GM19455 (cell line): ENCODE measurements at regions not wholly inside any gene's neighbourhood (a gene's known extent, or its start where the extent isn't known, plus 50 kb on each side); places are given as distances from the start of the nearest gene placed in this dataset.

ENCODE experiments used
- ATAC-seq: cut with Tn5 transposase; IDR thresholded peaks from one replicate; pipeline ENCODE4 v1.9.1; 2021; ENCODE audit not compliant: unreplicated experiment

GRCh38 chr22:49534386-49534785, 293.3 kb downstream of the BRD1 start:
- no peak for ATAC-seq

- ATAC-seq = no peak
Observed at GRCh38 chr22:49533886-49534285, 293.8 kb downstream of the BRD1 start.

GRCh38 chr22:49532869-49533802, 294.5 kb downstream of the BRD1 start:
- ATAC-seq = no peak

- ATAC-seq = no peak
Observed at GRCh38 chr22:49531368-49531791, 296.3 kb downstream of the BRD1 start.

- ATAC-seq = no peak
Observed at GRCh38 chr22:49530671-49531367, 296.9 kb downstream of the BRD1 start.

GRCh38 chr22:49528420-49528720, 299.3 kb downstream of the BRD1 start:
- ATAC-seq = no peak

- no peak for ATAC-seq
Observed at GRCh38 chr22:49527611-49528419, 299.9 kb downstream of the BRD1 start.

GRCh38 chr22:49525801-49526535, 301.7 kb downstream of the BRD1 start:
- ATAC-seq = no peak

GRCh38 chr22:49525360-49525759, 302.3 kb downstream of the BRD1 start:
- no peak for ATAC-seq

- ATAC-seq = no peak
Observed at GRCh38 chr22:49524362-49524761, 303.3 kb downstream of the BRD1 start.

- no peak for ATAC-seq
Observed at GRCh38 chr22:49523374-49524008, 304.2 kb downstream of the BRD1 start.

GRCh38 chr22:49522582-49523373, 304.9 kb downstream of the BRD1 start:
- no peak for ATAC-seq

- no peak for ATAC-seq
Observed at GRCh38 chr22:49521787-49522224, 305.9 kb downstream of the BRD1 start.

- no peak for ATAC-seq
Observed at GRCh38 chr22:49519117-49519737, 308.4 kb downstream of the BRD1 start.

- no peak for ATAC-seq
Observed at GRCh38 chr22:49518436-49518970, 309.2 kb downstream of the BRD1 start.

- no peak for ATAC-seq
Observed at GRCh38 chr22:49517667-49518185, 309.9 kb downstream of the BRD1 start.

- ATAC-seq = no peak
Observed at GRCh38 chr22:49517211-49517610, 310.5 kb downstream of the BRD1 start.

GRCh38 chr22:49515475-49515874, 312.2 kb downstream of the BRD1 start:
- no peak for ATAC-seq

GRCh38 chr22:49514641-49515040, 313.0 kb downstream of the BRD1 start:
- ATAC-seq = no peak
